H9 (cell line): ENCODE measurements at regions not wholly inside any gene's neighbourhood (a gene's known extent, or its start where the extent isn't known, plus 50 kb on each side); places are given as distances from the start of the nearest gene placed in this dataset.

Source experiments
- DNase-seq: peaks from one replicate; pipeline ENCODE4 v3.0.0-alpha.2; 2017
- H2AFZ ChIP-seq: one replicate; pipeline ENCODE4 v1.6.1; 2013; ENCODE audit warnings: mild to moderate bottlenecking, low read length, control low read depth, moderate library complexity
- H2AK5ac ChIP-seq: 2 replicates; pipeline ENCODE4 v1.6.1; 2013; ENCODE audit warnings: low read length, control low read depth, mixed read lengths; ENCODE audit not compliant: insufficient read length
- H2BK120ac ChIP-seq: one replicate; pipeline ENCODE4 v1.6.1; 2013; ENCODE audit warnings: low read depth, mild to moderate bottlenecking, low read length, control low read depth, inconsistent platforms; ENCODE audit not compliant: poor library complexity, severe bottlenecking
- H2BK12ac ChIP-seq: 2 replicates; pipeline ENCODE4 v1.6.1; 2013; ENCODE audit warnings: low read length, control low read depth, mixed read lengths, low read depth; ENCODE audit not compliant: insufficient read length
- H2BK15ac ChIP-seq: 2 replicates; pipeline ENCODE4 v1.6.1; 2013; ENCODE audit warnings: low read depth, low read length, control low read depth
- H2BK20ac ChIP-seq: one replicate; pipeline ENCODE4 v1.6.1; 2013; ENCODE audit warnings: low read depth, mild to moderate bottlenecking, low read length, control low read depth, inconsistent platforms; ENCODE audit not compliant: poor library complexity, severe bottlenecking
- H2BK5ac ChIP-seq: 2 replicates; pipeline ENCODE4 v1.6.1; 2013; ENCODE audit warnings: low read length, control low read depth, mixed read lengths; ENCODE audit not compliant: insufficient read length
- H3K14ac ChIP-seq: 2 replicates; pipeline ENCODE4 v1.6.1; 2013; ENCODE audit warnings: low read length, control low read depth; ENCODE audit not compliant: insufficient read depth
- H3K18ac ChIP-seq: 2 replicates; pipeline ENCODE4 v1.6.1; 2013; ENCODE audit warnings: low read depth, mild to moderate bottlenecking, mixed read lengths, low read length, control low read depth; ENCODE audit not compliant: insufficient read length
- H3K23ac ChIP-seq: 2 replicates; pipeline ENCODE4 v1.6.1; 2013; ENCODE audit warnings: low read length, control low read depth, mixed read lengths, low read depth; ENCODE audit not compliant: insufficient read length
- H3K23me2 ChIP-seq: 2 replicates; pipeline ENCODE4 v1.6.1; 2013; ENCODE audit warnings: low read depth, mild to moderate bottlenecking, mixed read lengths, low read length, control low read depth; ENCODE audit not compliant: insufficient read length, poor library complexity, severe bottlenecking
- H3K27ac ChIP-seq: 2 replicates; pipeline ENCODE4 v1.5.1; 2013; ENCODE audit warnings: low read length, control low read depth, mixed read lengths, low read depth; ENCODE audit not compliant: insufficient read length
- H3K27me3 ChIP-seq: 2 replicates; pipeline ENCODE4 v1.6.1; 2013; ENCODE audit warnings: low read length, control low read depth, inconsistent platforms; ENCODE audit not compliant: insufficient read depth
- H3K4ac ChIP-seq: 2 replicates; pipeline ENCODE4 v1.6.1; 2013; ENCODE audit warnings: low read depth, mild to moderate bottlenecking, control low read depth, inconsistent platforms, low read length, moderate library complexity
- H3K4me1 ChIP-seq: 2 replicates; pipeline ENCODE4 v1.6.1; 2013; ENCODE audit warnings: low read length, control low read depth, inconsistent platforms; ENCODE audit not compliant: insufficient read depth
- H3K4me2 ChIP-seq: 2 replicates; pipeline ENCODE4 v1.6.1; 2013; ENCODE audit warnings: low read length, control low read depth, mixed read lengths; ENCODE audit not compliant: insufficient read length, insufficient read depth
- H3K56ac ChIP-seq: 2 replicates; pipeline ENCODE4 v1.6.1; 2013; ENCODE audit warnings: low read depth, mild to moderate bottlenecking, mixed read lengths, low read length, control low read depth; ENCODE audit not compliant: insufficient read length
- H3K79me1 ChIP-seq: 2 replicates; pipeline ENCODE4 v1.6.1; 2013; ENCODE audit warnings: low read depth, mild to moderate bottlenecking, moderate library complexity, low read length, control low read depth, inconsistent platforms; ENCODE audit not compliant: insufficient read depth, poor library complexity, severe bottlenecking
- H3K79me2 ChIP-seq: 2 replicates; pipeline ENCODE4 v1.6.1; 2013; ENCODE audit warnings: low read length, control low read depth, inconsistent platforms; ENCODE audit not compliant: insufficient read depth
- H3K9ac ChIP-seq: 2 replicates; pipeline ENCODE4 v1.6.1; 2013; ENCODE audit warnings: low read length, control low read depth, mixed read lengths; ENCODE audit not compliant: insufficient read length; ENCODE audit errors: extremely low read depth
- H3K9me3 ChIP-seq: one replicate; pipeline ENCODE4 v1.6.1; 2013; ENCODE audit warnings: low read depth, low read length, inconsistent platforms; ENCODE audit not compliant: control insufficient read depth
- H3T11ph ChIP-seq: one replicate; pipeline ENCODE4 v1.6.1; 2013; ENCODE audit warnings: mild to moderate bottlenecking, low read length, control low read depth, inconsistent platforms
- H4K20me1 ChIP-seq: one replicate; pipeline ENCODE4 v1.6.1; 2013; ENCODE audit not compliant: control insufficient read depth, insufficient read length, insufficient read depth
- H4K5ac ChIP-seq: 2 replicates; pipeline ENCODE4 v1.6.1; 2013; ENCODE audit warnings: low read depth, mild to moderate bottlenecking, mixed read lengths, low read length, control low read depth; ENCODE audit not compliant: insufficient read length
- H4K8ac ChIP-seq: replicated peaks from 2 replicates; pipeline ENCODE4 v1.6.1; 2013; ENCODE audit warnings: low read length, control low read depth, mixed read lengths, low read depth; ENCODE audit not compliant: insufficient read length
- H4K91ac ChIP-seq: 2 replicates; pipeline ENCODE4 v1.6.1; 2013; ENCODE audit warnings: low read depth, mild to moderate bottlenecking, moderate library complexity, mixed read lengths, low read length, control low read depth; ENCODE audit not compliant: insufficient read length
- H3K27ac Mint-ChIP-seq, 3 experiments: 2 replicates in 2 of 3; 3 replicates in 1 of 3; pipeline ENCODE4 v1.8.0; 2020 to 2021; ENCODE audit warnings: mixed read lengths in 3 of 3, mild to moderate bottlenecking in 1 of 3, moderate library complexity in 1 of 3
- H3K27me3 Mint-ChIP-seq: 2 replicates; pipeline ENCODE4 v1.8.0; 2021; ENCODE audit warnings: low read depth, mild to moderate bottlenecking, moderate library complexity, mixed read lengths
- H3K36me3 Mint-ChIP-seq, 3 experiments: 2 replicates in 2 of 3; 3 replicates in 1 of 3; pipeline ENCODE4 v1.8.0; 2020 to 2021; ENCODE audit warnings: low read depth in 3 of 3, mixed read lengths in 3 of 3; ENCODE audit not compliant: insufficient read depth in 1 of 3
- H3K4me1 Mint-ChIP-seq, 2 experiments: 2 replicates each; pipeline ENCODE4 v1.8.0; 2020; ENCODE audit warnings: mixed read lengths in 2 of 2
- H3K4me3 Mint-ChIP-seq, 2 experiments: 2 replicates in 1 of 2; 3 replicates in 1 of 2; pipeline ENCODE4 v1.8.0; 2020 to 2021; ENCODE audit warnings: mild to moderate bottlenecking in 2 of 2, mixed read lengths in 2 of 2, moderate library complexity in 1 of 2
- H3K9me3 Mint-ChIP-seq, 2 experiments: 2 replicates in 1 of 2; 3 replicates in 1 of 2; pipeline ENCODE4 v1.8.0; 2020; ENCODE audit warnings: mild to moderate bottlenecking in 2 of 2, mixed read lengths in 2 of 2, moderate library complexity in 1 of 2
- CTCF ChIP-seq: fragments of 200-600 bp; sonication (generic); conservative IDR thresholded peaks from 3 replicates; pipeline ENCODE4 v1.8.0; 2021; ENCODE audit warnings: antibody characterized with exemption, mild to moderate bottlenecking
- WGBS: extraction: QIAGEN DNeasy Blood & Tissue Kit; methylation state at CpG from one replicate; pipeline ENCODE4 v1.1.7; 2013; ENCODE audit warnings: missing lambda C conversion rate, low lambda C conversion rate, mixed read lengths; ENCODE audit not compliant: insufficient read length; ENCODE audit errors: extremely low coverage; 5-methylcytosine and 5-hydroxymethylcytosine counted together

GRCh38 chr9:73451003-73451402 is 299.3 kb downstream of the ANXA1 start:
- H2BK5ac ChIP-seq = no peak overlapping the region
- H3K79me1 ChIP-seq = no peaks in the 10 kb centered on the region
- Mint-ChIP-seq H3K4me1 (peaks cover 3% of the 10 kb centered on the region in 2 experiments; a peak in 1 of 4 replicates), H3K4me3 (no peak overlapping the region), H3K27ac (no peak overlapping the region), H3K36me3 (no peaks in the 10 kb centered on the region), H3K9me3 (no peaks in the 10 kb centered on the region), H3K27me3 (no peaks in the 10 kb centered on the region)
- no peak overlapping the region for H2BK12ac ChIP-seq
- no peaks in the 10 kb centered on the region for H3K27me3 ChIP-seq
- no CpG with 5 or more reads among the region's 2 CpGs for WGBS
- H3K23ac ChIP-seq = no peak overlapping the region
- H4K8ac ChIP-seq = no peak overlapping the region
- no peak for DNase-seq
- no peak overlapping the region for H2BK120ac ChIP-seq
- no peak overlapping the region for H3K14ac ChIP-seq
- no peak overlapping the region for H2BK20ac ChIP-seq
- H3K18ac ChIP-seq = no peak overlapping the region
- no peak overlapping the region for H4K5ac ChIP-seq
- no peaks in the 10 kb centered on the region for H3K9me3 ChIP-seq
- H3K56ac ChIP-seq = no peak overlapping the region
- H2AK5ac ChIP-seq = no peak overlapping the region
- H3K79me2 ChIP-seq = no peaks in the 10 kb centered on the region
- H2BK15ac ChIP-seq = no peak overlapping the region
- no peak overlapping the region for H2AFZ ChIP-seq
- no peak overlapping the region for H3K27ac ChIP-seq
- no peak overlapping the region for H4K91ac ChIP-seq
- H4K20me1 ChIP-seq = no peaks in the 10 kb centered on the region
- no peaks in the 10 kb centered on the region for H3K4me1 ChIP-seq
- no peak overlapping the region for H3K4me2 ChIP-seq
- no peak overlapping the region for H3K4ac ChIP-seq
- no peaks in the 10 kb centered on the region for H3K23me2 ChIP-seq
- no peak overlapping the region for H3K9ac ChIP-seq
- no peak for TF ChIP-seq CTCF
- no peak overlapping the region for H3T11ph ChIP-seq
